Sigmoid colon (tissue), 6 donors: ENCODE measurements at regions not wholly inside any gene's neighbourhood (a gene's known extent, or its start where the extent isn't known, plus 50 kb on each side); places are given as distances from the start of the nearest gene placed in this dataset.

Experiments used
- DNase-seq: peaks from one replicate; pipeline ENCODE4 v3.0.0-alpha.2; 2019
- H3K27ac ChIP-seq, 4 donors: fragments of 200-600 bp; sonication (generic); one replicate each; pipeline ENCODE4 v1.5.1; 2016 to 2019; ENCODE audit warnings: mild to moderate bottlenecking in 1 of 4
- H3K27me3 ChIP-seq, 3 donors: fragments of 200-600 bp; sonication (generic); one replicate each; pipeline ENCODE4 v1.5.1; 2019; ENCODE audit warnings: mild to moderate bottlenecking in 1 of 3
- H3K36me3 ChIP-seq, 4 donors: fragments of 200-600 bp; sonication (generic); one replicate each; pipeline ENCODE4 v1.5.1; 2016 to 2019
- H3K4me1 ChIP-seq, 4 donors: fragments of 200-600 bp; sonication (generic); one replicate each; pipeline ENCODE4 v1.5.1; 2017 to 2019
- H3K4me3 ChIP-seq, 4 donors: fragments of 200-600 bp; sonication (generic); one replicate each; pipeline ENCODE4 v1.5.1; 2017 to 2019; ENCODE audit warnings: mild to moderate bottlenecking in 2 of 4, moderate library complexity in 1 of 4
- H3K9me3 ChIP-seq, 4 donors: fragments of 200-600 bp in 3 of 4; sonication (generic) in 3 of 4; one replicate each; pipeline versions ENCODE4 v1.5.1 to v1.6.1; 2013 to 2019
- EP300 ChIP-seq, 4 donors: sonication (generic); formaldehyde crosslinking; IDR thresholded peaks; one replicate each; pipeline ENCODE4 v1.6.1; 2017; ENCODE audit warnings: antibody characterized with exemption in 4 of 4
- POLR2A ChIP-seq, 2 donors: fragments of 450-650 bp; IDR thresholded peaks; one replicate each; pipeline ENCODE4 v1.6.1; 2016; ENCODE audit warnings: antibody characterized with exemption in 2 of 2, mild to moderate bottlenecking in 2 of 2, moderate library complexity in 2 of 2
- POLR2AphosphoS5 ChIP-seq, 4 donors: sonication (generic); formaldehyde crosslinking; IDR thresholded peaks; one replicate each; pipeline ENCODE4 v1.6.1; 2017; ENCODE audit warnings: antibody characterized with exemption in 4 of 4
- WGBS, 2 donors: extraction: QIAGEN DNeasy Blood & Tissue Kit; methylation state at CpG; one replicate each; pipeline ENCODE4 v1.1.7; 2013; 5-methylcytosine and 5-hydroxymethylcytosine counted together
- intact Hi-C: fragments of 100-400 bp; cut with DNase I; formaldehyde crosslinking; loops from one replicate; pipeline ENCODE4 v1.15.1; 2023
- TF ChIP-seq, protein P1 (sequence below), 4 experiments: fragments of 450-650 bp in 3 of 4; fragments of 200-600 bp in 1 of 4; IDR thresholded peaks; one replicate each; pipeline ENCODE4 v1.5.1; 2016 to 2019; ENCODE audit warnings: antibody characterized with exemption in 4 of 4, mild to moderate bottlenecking in 3 of 4, moderate library complexity in 2 of 4
- donor health status: healthy with polysubstance abuse.
- donor health status: healthy.

DNA sequence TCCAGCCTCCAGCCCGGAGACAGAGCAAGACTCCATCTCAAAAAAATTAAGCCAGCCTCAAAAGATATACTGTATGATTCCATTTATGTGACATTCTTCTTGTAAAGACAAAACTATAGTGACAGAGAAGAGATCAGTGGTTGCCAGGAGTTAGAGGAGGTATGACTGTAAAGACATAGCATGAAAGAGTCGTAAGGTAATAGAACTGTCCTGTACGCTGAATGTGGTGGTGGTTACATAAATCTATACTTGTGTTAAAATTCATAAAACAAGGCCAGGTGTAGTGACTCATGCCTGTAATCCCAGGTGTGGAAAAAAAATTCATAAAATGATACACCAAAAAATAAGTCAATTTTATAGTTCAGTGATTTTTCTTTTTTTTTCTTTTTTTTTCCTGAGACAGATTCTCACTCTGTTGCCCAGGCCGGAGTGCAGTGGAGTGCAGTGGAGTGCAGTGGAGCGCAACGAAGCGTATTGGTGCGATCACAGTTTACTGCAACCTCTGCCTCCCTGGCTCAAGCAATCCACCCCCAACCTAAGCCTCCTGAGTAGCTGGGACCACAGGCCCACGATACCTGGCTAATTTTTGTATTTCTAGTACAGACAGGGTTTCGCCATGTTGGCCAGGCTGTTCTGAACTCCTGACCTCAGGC lies 84.9 kb upstream of the CXADR start:
- WGBS, 2 donors: 71 to 76% methylated on average over 10 of the region's 10 CpGs
- no peaks in the 10 kb centered on the region for H3K27me3 ChIP-seq
- H3K27ac ChIP-seq: no peak overlapping the region
- no peak for DNase-seq
- no peaks in the 10 kb centered on the region for H3K36me3 ChIP-seq
- no peaks in the 10 kb centered on the region for H3K9me3 ChIP-seq
- H3K4me3 ChIP-seq: no peak overlapping the region
- intact Hi-C loops: no loop called here
- no peak for TF ChIP-seq EP300 (IDR thresholded peaks at IDR 0.05)
- no peak for TF ChIP-seq POLR2AphosphoS5 (IDR thresholded peaks at IDR 0.05)
- no peak for TF ChIP-seq POLR2A (IDR thresholded peaks at IDR 0.05)
- TF ChIP-seq, protein P1, sequence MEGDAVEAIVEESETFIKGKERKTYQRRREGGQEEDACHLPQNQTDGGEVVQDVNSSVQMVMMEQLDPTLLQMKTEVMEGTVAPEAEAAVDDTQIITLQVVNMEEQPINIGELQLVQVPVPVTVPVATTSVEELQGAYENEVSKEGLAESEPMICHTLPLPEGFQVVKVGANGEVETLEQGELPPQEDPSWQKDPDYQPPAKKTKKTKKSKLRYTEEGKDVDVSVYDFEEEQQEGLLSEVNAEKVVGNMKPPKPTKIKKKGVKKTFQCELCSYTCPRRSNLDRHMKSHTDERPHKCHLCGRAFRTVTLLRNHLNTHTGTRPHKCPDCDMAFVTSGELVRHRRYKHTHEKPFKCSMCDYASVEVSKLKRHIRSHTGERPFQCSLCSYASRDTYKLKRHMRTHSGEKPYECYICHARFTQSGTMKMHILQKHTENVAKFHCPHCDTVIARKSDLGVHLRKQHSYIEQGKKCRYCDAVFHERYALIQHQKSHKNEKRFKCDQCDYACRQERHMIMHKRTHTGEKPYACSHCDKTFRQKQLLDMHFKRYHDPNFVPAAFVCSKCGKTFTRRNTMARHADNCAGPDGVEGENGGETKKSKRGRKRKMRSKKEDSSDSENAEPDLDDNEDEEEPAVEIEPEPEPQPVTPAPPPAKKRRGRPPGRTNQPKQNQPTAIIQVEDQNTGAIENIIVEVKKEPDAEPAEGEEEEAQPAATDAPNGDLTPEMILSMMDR (IDR thresholded peaks at IDR 0.05): no peak
- H3K4me1 ChIP-seq: no peaks in the 10 kb centered on the region

DNA sequence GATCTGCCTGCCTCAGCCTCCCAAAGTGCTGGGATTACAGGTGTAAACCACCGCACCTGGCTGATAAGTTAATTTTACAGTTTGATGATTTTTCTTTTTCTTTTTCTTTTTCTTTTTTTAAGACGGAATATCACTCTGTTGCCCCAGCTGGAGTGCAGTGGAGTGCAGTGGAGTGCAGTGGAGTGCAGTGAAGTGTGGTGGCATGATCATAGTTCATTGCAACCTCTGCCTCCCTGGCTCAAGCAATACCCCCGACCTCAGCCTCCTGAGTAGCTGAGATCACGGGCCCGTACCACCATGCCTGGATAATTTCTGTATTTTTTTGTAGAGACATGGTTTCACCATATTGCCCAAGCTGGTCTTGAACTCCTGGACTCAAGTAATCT lies 84.4 kb upstream of the CXADR start:
- Histone ChIP-seq H3K27me3 (no peaks in the 10 kb centered on the region), H3K36me3 (no peaks in the 10 kb centered on the region), H3K4me3 (no peak overlapping the region), H3K9me3 (no peaks in the 10 kb centered on the region), H3K4me1 (no peaks in the 10 kb centered on the region), H3K27ac (no peak overlapping the region)
- 72 to 91% methylated on average over 5 of the region's 5 CpGs for WGBS, 2 donors
- intact Hi-C loops: no loop called here
- TF ChIP-seq, protein P1 (IDR thresholded peaks at IDR 0.05): no peak
- TF ChIP-seq POLR2AphosphoS5 (IDR thresholded peaks at IDR 0.05) (no peak), POLR2A (IDR thresholded peaks at IDR 0.05) (no peak), EP300 (IDR thresholded peaks at IDR 0.05) (no peak)
- no peak for DNase-seq

DNA sequence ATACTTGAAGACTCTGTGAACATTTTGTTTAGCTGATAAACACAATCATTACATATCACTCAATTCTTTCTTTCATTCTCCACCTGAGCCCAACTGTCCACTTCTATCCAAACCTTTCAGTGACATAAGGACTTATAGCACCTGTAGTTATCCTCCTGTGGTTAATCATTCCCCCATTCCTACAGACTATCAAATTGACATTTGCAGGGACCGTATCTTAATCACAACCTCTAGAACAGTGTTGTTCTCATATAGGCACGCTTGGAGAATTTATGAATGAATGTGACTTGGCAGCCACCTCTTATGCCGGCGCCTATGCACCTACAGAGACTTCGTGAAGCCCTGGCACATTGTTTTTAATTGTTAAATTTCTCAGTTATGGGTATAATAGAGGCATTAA lies 83.9 kb upstream of the CXADR start:
- H3K9me3 ChIP-seq: no peaks in the 10 kb centered on the region
- WGBS, 2 donors: 19 to 61% methylated on average over 5 of the region's 5 CpGs
- H3K27ac ChIP-seq: no peak overlapping the region
- H3K27me3 ChIP-seq: no peaks in the 10 kb centered on the region
- H3K4me3 ChIP-seq: no peak overlapping the region
- intact Hi-C loops: no loop called here
- no peak for DNase-seq
- TF ChIP-seq POLR2AphosphoS5 (IDR thresholded peaks at IDR 0.05) (no peak), EP300 (IDR thresholded peaks at IDR 0.05) (no peak), POLR2A (IDR thresholded peaks at IDR 0.05) (no peak)
- TF ChIP-seq, protein P1 (IDR thresholded peaks at IDR 0.05): no peak
- H3K4me1 ChIP-seq: no peaks in the 10 kb centered on the region
- no peaks in the 10 kb centered on the region for H3K36me3 ChIP-seq

DNA sequence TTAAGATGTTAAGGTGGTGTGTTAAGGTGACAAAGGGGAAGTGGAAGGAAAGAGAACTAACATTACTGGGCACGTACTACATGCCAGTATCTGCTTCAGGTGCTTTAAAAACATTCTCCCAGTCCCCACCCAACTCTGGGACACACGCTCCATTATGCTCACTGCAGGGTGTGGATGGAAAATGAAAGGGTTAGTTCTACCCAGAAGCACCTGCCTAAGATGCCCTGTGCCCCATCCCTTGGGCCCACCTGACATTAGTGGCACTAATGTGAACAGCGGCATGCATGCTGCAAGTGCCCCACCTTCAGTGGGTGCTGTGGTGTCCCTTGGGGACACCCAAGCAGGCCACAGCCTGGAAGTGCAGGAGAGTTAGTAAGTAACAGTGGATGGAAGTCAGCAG lies 82.9 kb upstream of the CXADR start:
- no peaks in the 10 kb centered on the region for H3K36me3 ChIP-seq
- no peak overlapping the region for H3K27ac ChIP-seq
- no peaks in the 10 kb centered on the region for H3K27me3 ChIP-seq
- H3K4me1 ChIP-seq: no peaks in the 10 kb centered on the region
- H3K4me3 ChIP-seq: no peak overlapping the region
- no peaks in the 10 kb centered on the region for H3K9me3 ChIP-seq
- no peak for TF ChIP-seq EP300 (IDR thresholded peaks at IDR 0.05)
- TF ChIP-seq, protein P1 (IDR thresholded peaks at IDR 0.05): no peak
- TF ChIP-seq POLR2AphosphoS5 (IDR thresholded peaks at IDR 0.05): no peak
- no peak for TF ChIP-seq POLR2A (IDR thresholded peaks at IDR 0.05)
- DNase-seq: no peak
- intact Hi-C loops: no loop called here
- WGBS, 2 donors: 20 to 65% methylated on average over 3 of the region's 3 CpGs

DNA sequence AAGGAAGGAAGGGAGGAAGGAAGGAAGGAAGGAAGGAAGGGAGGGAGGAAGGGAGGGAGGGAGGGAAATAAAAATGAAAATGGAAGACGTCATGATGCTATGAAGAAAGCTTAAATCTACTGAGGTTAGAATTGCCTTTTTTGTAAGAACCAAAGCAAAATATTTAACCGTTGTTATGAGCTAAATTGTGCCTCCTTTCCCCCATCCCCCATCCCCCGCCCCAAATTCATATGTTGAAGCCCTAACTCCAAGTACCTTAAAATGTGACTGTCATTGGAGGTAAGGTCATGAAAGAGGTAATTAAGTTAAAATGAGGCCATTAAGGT lies 80.1 kb upstream of the CXADR start:
- intact Hi-C loops: no loop called here
- H3K36me3 ChIP-seq: no peaks in the 10 kb centered on the region
- 94% methylated on average over 3 of the region's 3 CpGs for WGBS, 2 donors

More for the DNA sequence above, 80.1 kb upstream of the CXADR start:
- no peak overlapping the region for H3K4me3 ChIP-seq
- no peak for DNase-seq
- H3K27me3 ChIP-seq: no peaks in the 10 kb centered on the region
- no peaks in the 10 kb centered on the region for H3K4me1 ChIP-seq
- H3K9me3 ChIP-seq: no peaks in the 10 kb centered on the region
- TF ChIP-seq, protein P1 (IDR thresholded peaks at IDR 0.05): no peak
- TF ChIP-seq EP300 (IDR thresholded peaks at IDR 0.05) (no peak), POLR2AphosphoS5 (IDR thresholded peaks at IDR 0.05) (no peak), POLR2A (IDR thresholded peaks at IDR 0.05) (no peak)
- H3K27ac ChIP-seq: no peak overlapping the region
